Upper lobe of left lung (tissue), 4 donors: ENCODE measurements at regions not wholly inside any gene's neighbourhood (a gene's known extent, or its start where the extent isn't known, plus 50 kb on each side); places are given as distances from the start of the nearest gene placed in this dataset.

Experiments used
- POLR2A ChIP-seq, 4 donors: fragments of 450-650 bp; IDR thresholded peaks; one replicate each; pipeline ENCODE4 v1.5.1; 2016 to 2017; ENCODE audit warnings: antibody characterized with exemption in 4 of 4, mild to moderate bottlenecking in 2 of 4
- POLR2AphosphoS5 ChIP-seq, 2 donors: sonication (generic); formaldehyde crosslinking; IDR thresholded peaks; one replicate each; pipeline ENCODE4 v1.5.1; 2017; ENCODE audit warnings: antibody characterized with exemption in 2 of 2
- TF ChIP-seq, protein P1 (sequence below), 6 experiments: fragments of 450-650 bp in 4 of 6; fragments of 200-600 bp in 2 of 6; sonication (generic) in 2 of 6; IDR thresholded peaks; one replicate each; pipeline ENCODE4 v1.5.1; 2016 to 2019; ENCODE audit warnings: antibody characterized with exemption in 6 of 6

GRCh38 chr5:166781737-166782136, 1509.7 kb upstream of the WWC1 start:
- TF ChIP-seq, protein P1, sequence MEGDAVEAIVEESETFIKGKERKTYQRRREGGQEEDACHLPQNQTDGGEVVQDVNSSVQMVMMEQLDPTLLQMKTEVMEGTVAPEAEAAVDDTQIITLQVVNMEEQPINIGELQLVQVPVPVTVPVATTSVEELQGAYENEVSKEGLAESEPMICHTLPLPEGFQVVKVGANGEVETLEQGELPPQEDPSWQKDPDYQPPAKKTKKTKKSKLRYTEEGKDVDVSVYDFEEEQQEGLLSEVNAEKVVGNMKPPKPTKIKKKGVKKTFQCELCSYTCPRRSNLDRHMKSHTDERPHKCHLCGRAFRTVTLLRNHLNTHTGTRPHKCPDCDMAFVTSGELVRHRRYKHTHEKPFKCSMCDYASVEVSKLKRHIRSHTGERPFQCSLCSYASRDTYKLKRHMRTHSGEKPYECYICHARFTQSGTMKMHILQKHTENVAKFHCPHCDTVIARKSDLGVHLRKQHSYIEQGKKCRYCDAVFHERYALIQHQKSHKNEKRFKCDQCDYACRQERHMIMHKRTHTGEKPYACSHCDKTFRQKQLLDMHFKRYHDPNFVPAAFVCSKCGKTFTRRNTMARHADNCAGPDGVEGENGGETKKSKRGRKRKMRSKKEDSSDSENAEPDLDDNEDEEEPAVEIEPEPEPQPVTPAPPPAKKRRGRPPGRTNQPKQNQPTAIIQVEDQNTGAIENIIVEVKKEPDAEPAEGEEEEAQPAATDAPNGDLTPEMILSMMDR (IDR thresholded peaks at IDR 0.05): no peak
- TF ChIP-seq POLR2A (IDR thresholded peaks at IDR 0.05) (no peak), POLR2AphosphoS5 (IDR thresholded peaks at IDR 0.05) (no peak)
